ENCODE measurements at regions not wholly inside any gene's neighbourhood (a gene's known extent, or its start where the extent isn't known, plus 50 kb on each side); places are given as distances from the start of the nearest gene placed in this dataset.

- DNase-seq, result no peak
Measured at GRCh38 chr4:43243433-43244116, 351.1 kb downstream of the GRXCR1 start.

- DNase-seq, result no peak
Measured at GRCh38 chr4:43244688-43245382, 352.3 kb downstream of the GRXCR1 start.

- DNase-seq, result no peak
Measured at GRCh38 chr4:43251841-43252240, 359.3 kb downstream of the GRXCR1 start.

GRCh38 chr4:43253541-43253940 lies 361.0 kb downstream of the GRXCR1 start:
- no peak for DNase-seq

GRCh38 chr4:43264730-43265129 lies 372.2 kb downstream of the GRXCR1 start:
- DNase-seq, result no peak

GRCh38 chr4:43271946-43272345 lies 379.4 kb downstream of the GRXCR1 start:
- no peak for DNase-seq

GRCh38 chr4:43274376-43274775 lies 381.9 kb downstream of the GRXCR1 start:
- no peak for DNase-seq

- no peak for DNase-seq
Measured at GRCh38 chr4:43275779-43276178, 383.3 kb downstream of the GRXCR1 start.

GRCh38 chr4:43276321-43276720 lies 383.8 kb downstream of the GRXCR1 start:
- no peak for DNase-seq

GRCh38 chr4:43277003-43277402 lies 384.5 kb downstream of the GRXCR1 start:
- DNase-seq, result no peak

GRCh38 chr4:43282534-43282933 lies 390.0 kb downstream of the GRXCR1 start:
- no peak for DNase-seq

GRCh38 chr4:43286137-43286536 lies 393.6 kb downstream of the GRXCR1 start:
- DNase-seq, result no peak

- DNase-seq, result no peak
Measured at GRCh38 chr4:43296946-43297528, 404.5 kb downstream of the GRXCR1 start.

- DNase-seq, result no peak
Measured at GRCh38 chr4:43316813-43317212, 424.3 kb downstream of the GRXCR1 start.

- DNase-seq, result no peak
Measured at GRCh38 chr4:43325220-43325967, 432.9 kb downstream of the GRXCR1 start.

- DNase-seq, result no peak
Measured at GRCh38 chr4:43330288-43330687, 437.8 kb downstream of the GRXCR1 start.

- DNase-seq, result no peak
Measured at GRCh38 chr4:43331226-43332051, 438.9 kb downstream of the GRXCR1 start.

GRCh38 chr4:43332052-43332425 lies 439.5 kb downstream of the GRXCR1 start:
- DNase-seq, result no peak

- no peak for DNase-seq
Measured at GRCh38 chr4:43337707-43338106, 445.2 kb downstream of the GRXCR1 start.

- no peak for DNase-seq
Measured at GRCh38 chr4:43339435-43339834, 446.9 kb downstream of the GRXCR1 start.

- no peak for DNase-seq
Measured at GRCh38 chr4:43341741-43342140, 449.2 kb downstream of the GRXCR1 start.

- no peak for DNase-seq
Measured at GRCh38 chr4:43343298-43343697, 450.8 kb downstream of the GRXCR1 start.

All from right lung (tissue), 2 donors.